ENCODE measurements at regions not wholly inside any gene's neighbourhood (a gene's known extent, or its start where the extent isn't known, plus 50 kb on each side); places are given as distances from the start of the nearest gene placed in this dataset.
"Not testable (repeated sequence)": the region's sequence is repeated elsewhere in the genome, so short reads cannot be mapped to it uniquely, and the experiment has no call there.

- Histone ChIP-seq H2AFZ (no peak overlapping the region), H3K79me2 (no peaks in the 10 kb centered on the region), H3K27ac (no peak overlapping the region), H3K4me2 (no peak overlapping the region), H3K36me3 (replicated peaks; ENCODE audit: insufficient read depth, low read depth) (no peaks in the 10 kb centered on the region), H3K4me3 (no peak overlapping the region), H3K9me3 (ENCODE audit: low read depth) (no peaks in the 10 kb centered on the region), H3K9me2 (replicated peaks; ENCODE audit: insufficient read depth) (no peaks in the 10 kb centered on the region), H3K4me1 (ENCODE audit: insufficient read depth) (no peaks in the 10 kb centered on the region), H4K20me1 (ENCODE audit: insufficient read depth, poor library complexity, severe bottlenecking) (no peaks in the 10 kb centered on the region), H3K27me3 (no peaks in the 10 kb centered on the region)
- WGBS (ENCODE audit: low lambda C conversion rate, missing lambda C conversion rate), result 57% methylated on average over 1 of the region's 1 CpG
- no peak for DNase-seq (ENCODE audit: low spot score)
- TF ChIP-seq EZH2phosphoT487 (IDR thresholded peaks at IDR 0.05; ENCODE audit: low read depth, severe bottlenecking, unreplicated experiment), result no peak
- no peak for TF ChIP-seq CTCF (IDR thresholded peaks at IDR 0.05; ENCODE audit: poor library complexity)
- TF ChIP-seq EZH2 (IDR thresholded peaks at IDR 0.05; ENCODE audit: borderline replicate concordance), result no peak
Observed at GRCh38 chr6:69542494-69542893, 254.3 kb downstream of the LMBRD1 start.

DNA sequence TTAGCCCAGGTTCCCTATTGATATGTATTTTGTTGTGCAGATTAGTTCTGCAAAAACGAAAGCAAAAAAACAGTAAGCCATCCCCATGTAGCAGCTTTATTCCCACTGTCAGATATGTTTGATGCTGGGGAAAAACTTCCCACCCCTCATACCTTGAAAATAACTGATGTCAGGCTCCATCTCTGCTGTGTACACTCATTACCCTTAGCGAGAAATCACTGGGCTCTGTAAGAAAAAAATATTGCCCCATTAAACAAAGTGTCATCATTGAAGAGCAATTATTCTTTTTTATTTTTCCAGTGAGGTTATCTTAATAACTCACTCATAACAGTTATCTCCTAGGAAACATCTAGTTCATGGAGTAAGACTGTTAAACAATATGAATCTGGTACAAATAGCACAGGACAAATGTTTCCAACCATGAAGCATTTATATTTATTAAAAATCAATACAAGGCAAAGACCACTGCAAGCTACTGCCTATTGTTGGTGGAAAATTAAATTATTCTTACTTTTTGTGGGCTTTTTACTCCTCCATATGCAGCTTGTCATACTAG, 268.8 kb downstream of the LMBRD1 start:
- Histone ChIP-seq H3K4me1 (ENCODE audit: insufficient read depth) (no peaks in the 10 kb centered on the region), H4K20me1 (ENCODE audit: insufficient read depth, poor library complexity, severe bottlenecking) (no peaks in the 10 kb centered on the region), H3K4me2 (no peak overlapping the region), H3K27ac (no peak overlapping the region), H3K4me3 (no peak overlapping the region), H3K27me3 (no peaks in the 10 kb centered on the region), H3K36me3 (replicated peaks; ENCODE audit: insufficient read depth, low read depth) (no peaks in the 10 kb centered on the region), H3K9me2 (replicated peaks; ENCODE audit: insufficient read depth) (no peaks in the 10 kb centered on the region), H2AFZ (no peak overlapping the region), H3K9me3 (ENCODE audit: low read depth) (no peaks in the 10 kb centered on the region), H3K79me2 (no peaks in the 10 kb centered on the region)
- WGBS (ENCODE audit: low lambda C conversion rate, missing lambda C conversion rate), result 78% methylated on average over 2 of the region's 2 CpGs
- no peak for DNase-seq (ENCODE audit: low spot score)
- no peak for TF ChIP-seq CTCF (IDR thresholded peaks at IDR 0.05; ENCODE audit: poor library complexity)
- TF ChIP-seq EZH2phosphoT487 (IDR thresholded peaks at IDR 0.05; ENCODE audit: low read depth, severe bottlenecking, unreplicated experiment), result no peak
- no peak for TF ChIP-seq EZH2 (IDR thresholded peaks at IDR 0.05; ENCODE audit: borderline replicate concordance)

- not testable (repeated sequence) for H3K27ac ChIP-seq; H3K9me2 ChIP-seq (replicated peaks; ENCODE audit: insufficient read depth); H3K27me3 ChIP-seq; H3K4me1 ChIP-seq (ENCODE audit: insufficient read depth); H3K4me3 ChIP-seq; H2AFZ ChIP-seq; DNase-seq (ENCODE audit: low spot score); H3K36me3 ChIP-seq (replicated peaks; ENCODE audit: insufficient read depth, low read depth); H3K79me2 ChIP-seq; H4K20me1 ChIP-seq (ENCODE audit: insufficient read depth, poor library complexity, severe bottlenecking); H3K9me3 ChIP-seq (ENCODE audit: low read depth); H3K4me2 ChIP-seq
- WGBS (ENCODE audit: low lambda C conversion rate, missing lambda C conversion rate), result 46% methylated on average over 7 of the region's 9 CpGs
Observed at GRCh38 chr6:69515480-69515879, 281.3 kb downstream of the LMBRD1 start.

DNA sequence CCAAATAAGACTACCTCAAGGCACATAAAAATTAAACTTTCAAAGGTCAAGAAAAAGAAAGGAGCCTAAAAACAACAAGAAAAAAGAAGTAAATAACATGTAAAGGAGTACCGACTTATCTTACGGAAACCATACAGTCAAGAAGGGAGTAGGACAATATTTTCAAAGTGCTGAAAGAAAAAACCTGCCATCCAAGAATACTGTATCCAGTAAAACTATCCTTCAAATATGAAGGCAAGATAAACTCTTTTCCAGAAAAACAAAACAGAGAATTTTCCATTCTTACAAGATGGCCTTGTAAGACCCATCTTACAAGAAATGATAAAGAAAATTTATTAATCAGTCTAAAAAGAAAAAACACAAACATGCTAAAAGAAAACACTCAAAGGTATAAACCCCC, 302.2 kb downstream of the LMBRD1 start:
- no peak for TF ChIP-seq CTCF (IDR thresholded peaks at IDR 0.05; ENCODE audit: poor library complexity)
- no peak for TF ChIP-seq EZH2 (IDR thresholded peaks at IDR 0.05; ENCODE audit: borderline replicate concordance)
- no peak for TF ChIP-seq EZH2phosphoT487 (IDR thresholded peaks at IDR 0.05; ENCODE audit: low read depth, severe bottlenecking, unreplicated experiment)
- no peak overlapping the region for H3K4me2 ChIP-seq
- H3K4me1 ChIP-seq (ENCODE audit: insufficient read depth), result no peaks in the 10 kb centered on the region
- no peaks in the 10 kb centered on the region for H3K27me3 ChIP-seq
- no peak for DNase-seq (ENCODE audit: low spot score)
- no peaks in the 10 kb centered on the region for H3K79me2 ChIP-seq
- H3K9me3 ChIP-seq (ENCODE audit: low read depth), result no peaks in the 10 kb centered on the region
- no peak overlapping the region for H3K4me3 ChIP-seq
- no peak overlapping the region for H2AFZ ChIP-seq
- no peak overlapping the region for H3K27ac ChIP-seq
- H4K20me1 ChIP-seq (ENCODE audit: insufficient read depth, poor library complexity, severe bottlenecking), result no peaks in the 10 kb centered on the region
- no peaks in the 10 kb centered on the region for H3K9me2 ChIP-seq (replicated peaks; ENCODE audit: insufficient read depth)
- no peaks in the 10 kb centered on the region for H3K36me3 ChIP-seq (replicated peaks; ENCODE audit: insufficient read depth, low read depth)
- 100% methylated on average over 2 of the region's 2 CpGs for WGBS (ENCODE audit: low lambda C conversion rate, missing lambda C conversion rate)

Measured in hepatocyte (in vitro differentiated cells).